Activated naive CD4-positive, alpha-beta T cell treated with anti-CD3 and anti-CD28 coated beads, Interleukin-2, amount 50 U/mL, for 72 hours (primary cell): ENCODE measurements at regions not wholly inside any gene's neighbourhood (a gene's known extent, or its start where the extent isn't known, plus 50 kb on each side); places are given as distances from the start of the nearest gene placed in this dataset.

Experiments used
- ATAC-seq, 2 donors: fragments of 150-1000 bp; cut with Tn5 transposase; 2 replicates each; pipeline ENCODE4 v1.10.0; 2021; ENCODE audit warnings: mild to moderate bottlenecking in 2 of 2, moderate library complexity in 2 of 2
- DNase-seq, 2 donors: peaks; one replicate each; pipeline ENCODE4 v3.0.0; 2021 to 2022; ENCODE audit warnings: low spot score in 2 of 2
- H3K27ac Mint-ChIP-seq, 2 donors: one replicate each; pipeline ENCODE4 v1.8.0; 2022; ENCODE audit warnings: mild to moderate bottlenecking in 2 of 2, mixed read lengths in 2 of 2
- H3K36me3 Mint-ChIP-seq, 2 donors: one replicate each; pipeline ENCODE4 v1.8.0; 2022; ENCODE audit warnings: mixed read lengths in 2 of 2
- H3K9me3 Mint-ChIP-seq, 2 donors: one replicate each; pipeline ENCODE4 v1.8.0; 2022; ENCODE audit warnings: mixed read lengths in 2 of 2

DNA sequence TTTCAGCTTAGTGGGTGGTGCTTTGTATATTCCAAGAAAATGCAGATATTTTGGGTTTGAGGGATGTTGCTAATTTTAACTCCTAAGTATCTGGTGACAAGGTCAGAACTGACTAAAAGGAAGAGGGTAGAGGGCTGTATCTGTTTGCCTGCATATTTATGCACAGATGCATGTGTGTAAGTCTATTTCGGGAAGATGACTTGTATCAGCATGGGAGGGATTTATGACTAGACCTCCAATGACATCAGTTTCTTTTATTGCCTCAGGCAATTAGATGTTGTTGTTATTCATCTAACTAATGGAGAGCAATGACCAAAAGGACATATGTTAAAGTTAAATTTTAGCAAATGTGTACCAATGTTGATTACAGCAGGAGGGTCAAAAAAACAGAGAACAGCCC is 734.3 kb downstream of the QKI start:
- DNase-seq: no peak
- Mint-ChIP-seq H3K9me3 (no peaks in the 10 kb centered on the region), H3K27ac (no peak overlapping the region), H3K36me3 (no peaks in the 10 kb centered on the region)
- no peak for ATAC-seq

DNA sequence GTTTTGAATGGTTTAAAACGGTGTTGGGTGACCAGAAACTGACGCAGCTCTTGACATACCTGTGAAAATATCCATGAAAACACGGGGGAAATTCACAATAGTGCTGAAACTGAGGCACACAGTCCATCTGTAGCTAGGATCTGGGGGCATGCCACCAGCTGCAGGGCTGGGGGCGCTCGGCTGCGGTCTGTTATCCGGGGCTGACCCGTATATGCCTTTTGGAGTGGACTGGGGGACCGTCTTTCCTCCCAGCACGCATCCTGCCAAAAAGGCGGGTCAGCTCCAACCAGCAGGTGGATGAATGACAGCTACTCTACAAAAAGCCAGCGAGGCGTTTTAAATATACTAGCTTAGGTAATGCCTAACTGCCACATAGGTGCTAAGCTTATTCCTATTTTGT is 729.8 kb downstream of the QKI start:
- Mint-ChIP-seq H3K9me3 (no peaks in the 10 kb centered on the region), H3K27ac (no peak overlapping the region), H3K36me3 (no peaks in the 10 kb centered on the region)
- DNase-seq (no peak), ATAC-seq (no peak)

DNA sequence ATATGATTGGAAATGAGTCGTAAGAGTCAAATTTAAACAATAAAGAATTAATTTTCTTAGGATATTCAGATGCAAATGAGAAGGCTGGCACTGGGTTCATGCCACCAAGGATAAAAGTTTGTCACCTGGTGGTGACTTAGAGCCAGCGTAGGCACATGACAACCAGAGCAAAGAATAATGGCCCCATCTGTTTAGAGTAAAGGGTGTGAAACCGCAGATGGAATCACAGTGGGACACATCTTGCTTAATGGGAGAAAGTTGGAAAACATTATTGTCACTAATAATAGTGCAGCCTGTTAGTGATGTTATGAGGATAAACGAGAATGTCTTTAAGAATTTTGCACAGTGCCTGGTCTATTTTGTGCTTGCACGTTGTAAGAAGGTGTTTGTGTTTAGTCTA is 727.8 kb downstream of the QKI start:
- no peak overlapping the region for H3K27ac Mint-ChIP-seq
- H3K36me3 Mint-ChIP-seq: no peaks in the 10 kb centered on the region
- DNase-seq: no peak
- no peak for ATAC-seq
- H3K9me3 Mint-ChIP-seq: no peaks in the 10 kb centered on the region

DNA sequence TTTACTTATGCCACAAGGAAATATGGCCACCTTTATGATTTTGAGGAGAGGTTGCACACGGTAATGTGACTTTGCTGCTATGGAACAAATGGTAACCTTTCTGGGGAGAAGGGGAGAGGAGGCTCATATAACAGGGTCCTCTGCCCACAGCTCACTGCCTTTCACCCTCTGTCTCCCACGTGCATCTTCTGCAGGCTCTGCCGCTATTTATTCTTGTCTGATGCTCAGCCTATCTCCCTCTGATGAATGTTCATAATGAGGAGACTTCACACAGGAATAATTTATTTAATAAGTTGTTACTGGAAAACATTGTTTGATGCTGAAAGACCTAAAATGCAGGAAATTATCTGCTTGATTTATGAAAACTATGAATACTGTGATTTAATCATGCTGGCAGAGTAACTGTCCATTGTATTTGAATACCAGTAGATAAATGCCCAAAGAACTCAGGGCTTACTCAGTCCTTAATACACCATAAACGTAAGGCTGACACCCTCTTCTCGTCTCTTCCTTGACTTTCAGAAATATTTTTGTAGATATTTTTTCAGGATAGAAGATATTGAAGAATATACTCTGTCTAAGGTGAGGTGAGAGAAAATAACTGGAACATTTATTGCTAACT is 721.1 kb downstream of the QKI start:
- H3K36me3 Mint-ChIP-seq: no peaks in the 10 kb centered on the region
- ATAC-seq: no peak
- peaks cover 0 to under 1% of the 10 kb centered on the region in 2 donors for H3K9me3 Mint-ChIP-seq
- DNase-seq: no peak
- H3K27ac Mint-ChIP-seq: no peak overlapping the region

DNA sequence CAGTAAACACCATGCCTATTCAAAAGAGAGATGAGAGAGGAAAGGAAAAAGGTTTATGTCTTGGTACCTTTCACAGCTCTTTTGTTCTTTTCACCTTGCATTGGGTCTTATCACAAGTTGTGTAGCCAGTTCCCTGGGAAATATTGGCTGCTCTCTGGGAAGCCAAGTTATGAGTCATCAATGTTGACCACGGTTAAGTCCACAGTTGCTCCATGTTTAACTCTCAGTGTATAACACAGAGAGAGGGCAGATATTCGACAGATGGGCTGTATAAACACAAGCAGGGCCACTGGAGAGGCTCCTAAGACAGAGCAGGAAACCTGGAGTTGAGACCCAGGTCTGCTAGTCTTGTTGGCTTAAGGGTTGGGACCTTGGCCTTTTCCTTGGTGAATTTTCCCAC is 718.6 kb downstream of the QKI start:
- Mint-ChIP-seq H3K36me3 (no peaks in the 10 kb centered on the region), H3K9me3 (peaks cover 0 to 4% of the 10 kb centered on the region in 2 donors), H3K27ac (no peak overlapping the region)
- no peak for DNase-seq
- ATAC-seq: no peak

DNA sequence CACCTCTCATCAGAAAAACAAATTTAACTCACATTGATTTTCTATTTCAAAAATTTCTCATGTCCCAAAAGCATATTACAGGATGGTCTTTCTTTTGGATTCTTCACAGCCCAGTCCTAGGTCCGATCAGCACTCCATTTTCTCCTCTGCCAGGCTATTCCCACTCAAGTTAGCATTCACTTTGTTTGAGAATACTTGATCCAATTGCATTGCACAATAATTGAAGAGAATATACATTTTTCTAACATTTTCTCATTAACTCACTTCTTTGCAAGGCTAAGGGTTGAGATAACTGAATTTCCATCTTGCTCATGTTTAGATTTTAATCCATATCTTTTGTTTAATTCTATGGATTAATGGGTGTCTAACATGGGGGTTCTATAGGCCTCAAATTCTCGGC is 716.1 kb downstream of the QKI start:
- no peak for DNase-seq
- Mint-ChIP-seq H3K9me3 (peaks cover 0 to 5% of the 10 kb centered on the region in 2 donors), H3K36me3 (no peaks in the 10 kb centered on the region), H3K27ac (no peak overlapping the region)
- ATAC-seq: no peak

DNA sequence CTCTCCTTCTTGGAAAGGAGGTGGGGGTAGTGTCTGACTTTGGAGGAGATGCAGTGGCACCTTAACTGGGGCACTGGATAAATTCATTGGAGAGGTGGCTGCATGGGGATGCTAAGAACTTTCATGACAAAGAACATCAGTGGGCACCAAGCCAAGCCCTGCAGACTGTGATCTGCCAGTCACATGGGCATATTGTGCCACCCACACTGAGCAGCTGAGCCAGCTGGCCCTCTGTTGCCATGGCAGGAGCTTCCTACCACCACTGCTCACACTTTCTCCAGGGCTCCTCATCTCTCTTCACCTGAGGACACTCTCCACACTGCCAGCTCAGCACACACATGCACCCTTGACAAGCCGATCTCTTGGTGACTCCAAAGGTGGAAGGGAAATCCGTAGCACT is 715.6 kb downstream of the QKI start:
- no peak overlapping the region for H3K27ac Mint-ChIP-seq
- H3K9me3 Mint-ChIP-seq: peaks cover 0 to 8% of the 10 kb centered on the region in 2 donors
- no peak for DNase-seq
- no peaks in the 10 kb centered on the region for H3K36me3 Mint-ChIP-seq
- no peak for ATAC-seq

DNA sequence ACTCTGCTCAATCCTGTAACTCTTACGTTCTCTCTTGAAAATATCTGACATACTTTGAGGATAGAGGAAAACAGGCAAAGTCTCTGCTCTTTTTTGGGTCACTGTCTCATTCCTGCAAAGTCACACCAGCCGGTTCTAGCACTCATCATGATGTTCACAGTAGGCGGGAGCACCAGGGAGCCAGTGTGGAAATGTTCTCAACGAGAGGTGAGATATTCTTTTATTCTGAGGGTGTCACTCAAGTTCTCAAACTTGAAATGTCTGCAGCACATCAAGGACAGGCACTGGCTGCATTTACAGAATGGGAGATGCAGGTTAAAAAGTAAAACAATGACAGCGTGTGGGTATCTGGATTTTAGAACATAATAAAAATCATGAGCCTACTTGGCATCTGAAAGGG is 714.7 kb downstream of the QKI start:
- DNase-seq (no peak), ATAC-seq (no peak)
- H3K9me3 Mint-ChIP-seq: peaks cover 0 to 8% of the 10 kb centered on the region in 2 donors
- H3K27ac Mint-ChIP-seq: no peak overlapping the region
- H3K36me3 Mint-ChIP-seq: no peaks in the 10 kb centered on the region

DNA sequence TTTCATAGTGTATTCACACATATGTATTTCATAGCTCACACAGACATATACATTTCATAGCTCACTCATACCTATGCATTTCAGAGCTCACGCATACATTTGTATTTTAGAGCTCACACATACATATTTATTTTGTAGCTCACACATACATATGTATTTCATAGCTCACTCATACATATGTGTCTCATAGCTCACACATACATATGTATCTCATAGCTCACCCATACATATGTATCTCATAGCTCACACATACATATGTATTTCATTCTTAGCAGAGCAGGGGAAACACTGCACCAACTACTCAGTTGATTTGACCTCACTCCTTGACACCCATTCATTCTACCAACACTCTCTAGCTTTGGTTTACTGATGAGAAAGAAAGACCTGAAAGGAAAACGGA is 713.6 kb downstream of the QKI start:
- Mint-ChIP-seq H3K27ac (no peak overlapping the region), H3K36me3 (no peaks in the 10 kb centered on the region), H3K9me3 (peaks cover 0 to 8% of the 10 kb centered on the region in 2 donors)
- DNase-seq: no peak
- ATAC-seq: no peak

DNA sequence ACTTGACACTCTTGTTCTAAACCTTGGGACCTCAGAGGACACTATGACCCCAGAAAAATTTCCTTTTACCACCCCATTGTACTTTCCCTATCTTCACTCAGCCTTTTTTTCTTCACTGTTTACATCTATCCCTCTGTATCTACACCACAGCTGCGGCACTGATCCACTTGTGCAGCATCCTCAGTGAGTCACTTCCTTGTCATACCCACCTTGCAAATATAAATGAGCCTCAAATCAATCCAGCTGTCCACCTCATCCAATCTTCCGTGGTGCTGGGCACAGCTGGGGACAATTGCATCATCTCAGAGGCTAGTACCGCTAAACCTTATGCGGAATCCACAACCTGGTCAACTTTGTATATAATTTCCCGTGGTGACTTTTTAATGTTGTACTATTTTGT is 710.5 kb downstream of the QKI start:
- ATAC-seq (no peak), DNase-seq (no peak)
- no peaks in the 10 kb centered on the region for H3K36me3 Mint-ChIP-seq
- H3K27ac Mint-ChIP-seq: no peak overlapping the region
- peaks cover 0 to 4% of the 10 kb centered on the region in 2 donors for H3K9me3 Mint-ChIP-seq

DNA sequence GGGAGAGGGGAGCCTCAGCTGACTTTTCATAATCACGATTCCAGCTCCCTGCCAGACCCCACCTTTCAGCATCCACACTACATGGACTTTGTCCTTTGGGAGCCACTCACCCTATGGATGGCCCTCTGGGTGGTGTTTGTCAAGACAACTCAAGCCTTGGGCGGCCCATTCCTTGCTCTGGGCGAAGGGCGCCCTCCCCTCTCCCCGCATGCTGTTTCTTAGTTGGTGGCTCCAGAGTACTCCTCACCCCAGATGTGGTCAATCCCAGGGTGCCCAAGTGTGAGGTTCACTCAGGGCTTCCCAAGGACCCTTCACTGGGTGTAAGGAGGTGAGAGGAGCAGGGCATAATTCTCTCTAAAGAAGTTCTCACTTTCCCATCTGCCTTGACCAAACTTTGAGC is 710.0 kb downstream of the QKI start:
- no peak for DNase-seq
- Mint-ChIP-seq H3K9me3 (peaks cover 0 to 4% of the 10 kb centered on the region in 2 donors), H3K27ac (no peak overlapping the region), H3K36me3 (no peaks in the 10 kb centered on the region)
- no peak for ATAC-seq

DNA sequence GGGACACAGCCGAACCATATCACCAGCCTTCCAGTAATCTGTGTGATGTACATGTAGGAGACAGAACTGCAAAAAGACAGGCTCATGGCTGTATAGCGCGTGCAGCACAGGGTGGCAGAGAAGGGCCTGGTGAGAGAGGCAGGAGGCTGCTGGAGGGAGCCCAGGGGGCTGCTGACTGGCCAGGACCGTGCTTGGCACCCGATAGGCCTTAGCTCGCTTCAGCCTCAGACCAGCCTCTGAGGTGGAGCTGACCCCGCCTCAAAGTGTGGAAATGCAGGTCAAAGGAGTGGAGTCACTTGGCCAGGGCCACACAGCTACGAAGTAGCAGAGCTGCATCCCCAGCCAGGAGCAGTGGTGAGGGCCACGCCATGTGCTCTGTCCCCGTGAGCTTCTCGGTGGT is 707.6 kb downstream of the QKI start:
- DNase-seq: no peak
- no peak for ATAC-seq
- Mint-ChIP-seq H3K36me3 (no peaks in the 10 kb centered on the region), H3K9me3 (peaks cover 0 to 4% of the 10 kb centered on the region in 2 donors), H3K27ac (no peak overlapping the region)

DNA sequence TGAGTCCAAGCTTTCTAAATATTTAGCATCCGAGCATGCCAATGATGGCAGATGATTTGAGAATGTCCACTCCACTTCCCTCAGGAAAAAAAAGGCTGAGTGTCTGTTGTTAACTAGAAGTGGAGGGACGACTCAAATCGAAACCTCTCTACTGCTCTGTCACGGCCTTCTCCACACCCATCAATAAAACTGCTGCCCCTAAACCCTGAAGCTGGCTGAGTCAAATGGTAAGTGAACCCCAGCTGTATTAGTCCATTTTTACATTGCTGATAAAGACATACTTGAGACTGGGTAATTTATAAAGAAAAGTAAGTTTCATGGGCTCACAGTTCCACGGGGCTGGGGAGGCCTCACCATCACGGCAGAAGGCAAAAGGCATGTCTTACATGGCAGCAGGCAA is 707.0 kb downstream of the QKI start:
- H3K36me3 Mint-ChIP-seq: no peaks in the 10 kb centered on the region
- H3K27ac Mint-ChIP-seq: no peak overlapping the region
- no peak for ATAC-seq
- H3K9me3 Mint-ChIP-seq: peaks cover 0 to 4% of the 10 kb centered on the region in 2 donors
- DNase-seq: no peak

DNA sequence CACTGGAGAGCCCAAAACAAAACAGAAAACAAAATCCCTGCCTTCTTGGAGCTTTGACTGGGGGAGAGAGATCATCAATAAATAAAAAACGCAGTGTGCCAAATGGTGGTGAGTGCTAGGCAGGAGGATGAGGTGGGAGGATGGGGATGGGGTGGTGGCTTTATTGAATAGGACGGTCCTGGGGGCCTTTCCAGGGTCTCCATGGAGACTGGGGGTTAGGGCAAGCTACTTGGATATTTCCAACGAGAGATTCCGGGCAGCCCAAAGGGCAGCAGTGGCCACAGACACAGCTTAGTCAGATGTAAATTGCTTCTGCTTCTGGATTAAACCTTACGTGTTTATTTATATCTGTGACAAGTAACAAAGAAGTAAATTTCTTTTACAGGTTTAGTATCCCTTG is 700.1 kb downstream of the QKI start:
- peaks cover 4 to 5% of the 10 kb centered on the region in 2 donors for H3K9me3 Mint-ChIP-seq
- DNase-seq (no peak), ATAC-seq (no peak)
- H3K36me3 Mint-ChIP-seq: peaks cover 0 to 5% of the 10 kb centered on the region in 2 donors
- H3K27ac Mint-ChIP-seq: no peak overlapping the region

DNA sequence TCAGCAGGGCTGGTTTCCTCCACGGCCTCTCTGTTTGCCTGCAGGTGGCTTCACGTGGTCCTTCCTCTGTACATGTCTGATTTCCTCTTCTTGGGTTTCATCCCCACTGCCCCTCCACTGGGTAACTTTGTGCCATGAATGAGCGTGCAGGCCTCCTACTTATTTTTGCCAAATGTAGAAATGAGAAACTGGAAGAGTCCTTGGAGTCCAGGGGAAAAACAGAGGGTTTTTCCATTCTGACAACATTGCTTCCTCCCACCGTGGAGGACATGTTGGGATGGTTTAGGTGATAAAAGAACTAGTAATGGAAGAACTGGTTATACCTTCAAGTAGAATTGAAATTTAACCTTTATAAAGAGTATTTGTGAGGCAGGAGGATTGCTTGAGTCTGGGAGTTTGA is 699.5 kb downstream of the QKI start:
- H3K9me3 Mint-ChIP-seq: peaks cover 4 to 5% of the 10 kb centered on the region in 2 donors
- no peak for DNase-seq
- no peak for ATAC-seq
- no peak overlapping the region for H3K27ac Mint-ChIP-seq
- peaks cover 0 to 10% of the 10 kb centered on the region in 2 donors for H3K36me3 Mint-ChIP-seq

DNA sequence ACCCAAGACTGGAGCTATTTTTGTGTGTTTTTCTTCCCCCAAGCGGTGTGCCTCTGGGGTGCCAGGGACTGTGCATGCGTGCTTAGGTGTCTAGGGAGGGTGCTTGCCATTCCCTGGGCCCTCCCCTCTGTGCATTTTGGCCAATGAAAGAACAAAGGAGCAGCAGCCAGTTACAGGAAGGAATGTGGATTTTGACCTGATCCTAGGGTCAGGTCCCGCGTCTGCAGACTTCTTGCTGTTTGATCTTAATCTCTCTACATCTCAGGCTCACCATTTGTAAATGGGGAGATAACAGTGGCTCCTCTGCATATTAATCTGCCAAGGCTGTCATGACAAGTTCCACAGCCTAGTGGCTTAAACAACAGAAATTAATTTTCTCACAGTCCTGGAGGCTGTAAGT is 699.1 kb downstream of the QKI start:
- DNase-seq: no peak
- no peak for ATAC-seq
- peaks cover 0 to 13% of the 10 kb centered on the region in 2 donors for H3K36me3 Mint-ChIP-seq
- no peak overlapping the region for H3K27ac Mint-ChIP-seq
- H3K9me3 Mint-ChIP-seq: peaks cover 4 to 5% of the 10 kb centered on the region in 2 donors

DNA sequence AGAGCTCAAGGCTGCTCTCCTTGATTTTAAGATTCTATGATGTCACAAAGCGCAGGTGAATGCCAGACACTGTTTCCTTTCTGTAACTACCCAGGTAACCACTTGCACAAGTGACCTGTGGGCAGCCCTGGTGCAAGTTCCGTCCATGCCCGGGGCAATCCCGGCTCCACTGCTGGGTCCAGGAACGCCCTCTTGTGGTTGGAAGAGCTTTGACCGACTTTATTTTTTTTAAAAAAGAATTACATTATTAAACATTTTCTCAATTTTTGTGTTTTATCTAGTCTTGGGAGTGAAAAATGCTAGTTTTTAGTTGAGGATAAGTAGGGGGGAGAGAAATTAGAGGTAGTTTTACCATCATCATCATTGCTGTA is 695.2 kb downstream of the QKI start:
- Mint-ChIP-seq H3K36me3 (peaks cover 0 to 13% of the 10 kb centered on the region in 2 donors), H3K27ac (no peak overlapping the region), H3K9me3 (peaks cover 4 to 5% of the 10 kb centered on the region in 2 donors)
- DNase-seq: no peak
- ATAC-seq: no peak

DNA sequence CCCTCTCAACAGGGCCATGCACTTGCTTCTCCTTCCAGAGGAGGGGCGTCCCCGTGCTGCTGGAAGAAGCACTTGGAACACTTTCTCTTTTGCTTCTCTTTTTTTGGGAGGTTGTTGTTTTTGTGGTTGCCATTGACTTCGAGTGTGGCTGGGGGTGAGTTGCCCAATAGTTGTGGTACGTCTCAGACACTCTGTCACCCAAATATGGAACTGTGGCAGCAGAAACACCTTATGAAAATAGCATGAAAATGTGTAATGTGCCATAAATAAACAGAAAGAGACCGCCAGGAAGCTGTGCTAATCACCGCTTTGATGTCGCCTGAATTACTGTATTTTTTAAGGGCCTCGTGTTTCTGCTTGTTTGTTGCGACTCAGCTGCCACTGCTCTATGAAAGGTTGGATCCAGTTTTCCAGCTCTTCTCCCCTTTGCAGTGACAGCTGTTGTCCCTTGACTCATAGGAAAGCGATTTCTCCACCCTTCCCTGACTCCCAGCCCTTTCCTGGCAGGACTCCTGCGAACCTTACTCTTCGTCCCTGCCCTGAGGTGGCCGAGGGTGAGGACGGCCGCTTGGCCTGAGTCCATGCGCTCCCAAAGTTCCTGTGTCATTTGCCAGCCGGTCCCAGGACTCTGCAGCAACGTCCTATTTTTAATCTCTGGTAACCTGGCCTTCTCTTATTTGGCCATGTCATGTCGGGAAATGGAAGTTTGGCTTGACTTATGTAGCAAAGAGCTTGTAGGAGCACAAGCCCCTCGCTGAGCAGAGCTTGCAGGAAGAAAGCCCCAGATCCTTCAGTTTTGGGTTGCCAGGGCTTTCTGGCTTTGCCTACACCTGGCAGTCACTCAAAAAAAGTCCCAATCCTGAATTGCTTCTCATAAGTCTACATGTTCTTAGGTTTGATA is 694.6 kb downstream of the QKI start:
- peaks cover 0 to 13% of the 10 kb centered on the region in 2 donors for H3K36me3 Mint-ChIP-seq
- no peak for DNase-seq
- no peak for ATAC-seq

More for the DNA sequence above, 694.6 kb downstream of the QKI start:
- peaks cover 4 to 5% of the 10 kb centered on the region in 2 donors for H3K9me3 Mint-ChIP-seq
- H3K27ac Mint-ChIP-seq: no peak overlapping the region
